Stimulated activated CD4-positive, alpha-beta T cell treated with anti-CD3 and anti-CD28 coated beads, Interleukin-2, amount 100 ng/mL, for 48 hours (primary cell): ENCODE measurements at regions not wholly inside any gene's neighbourhood (a gene's known extent, or its start where the extent isn't known, plus 50 kb on each side); places are given as distances from the start of the nearest gene placed in this dataset.
"Not testable (repeated sequence)": the region's sequence is repeated elsewhere in the genome, so short reads cannot be mapped to it uniquely, and the experiment has no call there.

Experiments used
- DNase-seq, 2 donors: peaks; one replicate each; pipeline ENCODE4 v3.0.0-alpha.2; 2020

GRCh38 chr9:30773427-30773826 is 1611.0 kb upstream of the ACO1 start:
- DNase-seq, result no peak

- DNase-seq, result no peak
Measured at GRCh38 chr9:30774326-30774725, 1610.1 kb upstream of the ACO1 start.

- no peak for DNase-seq
Measured at GRCh38 chr9:30775236-30775635, 1609.2 kb upstream of the ACO1 start.

- no peak for DNase-seq
Measured at GRCh38 chr9:30796764-30797163, 1587.7 kb upstream of the ACO1 start.

- no peak for DNase-seq
Measured at GRCh38 chr9:30799527-30800101, 1584.8 kb upstream of the ACO1 start.

- no peak for DNase-seq
Measured at GRCh38 chr9:30800421-30800820, 1584.0 kb upstream of the ACO1 start.

- no peak for DNase-seq
Measured at GRCh38 chr9:30812821-30813220, 1571.6 kb upstream of the ACO1 start.

- no peak for DNase-seq
Measured at GRCh38 chr9:30815585-30815984, 1568.9 kb upstream of the ACO1 start.

- no peak for DNase-seq
Measured at GRCh38 chr9:30845136-30845535, 1539.3 kb upstream of the ACO1 start.

GRCh38 chr9:30846651-30847050 is 1537.8 kb upstream of the ACO1 start:
- no peak for DNase-seq

- no peak for DNase-seq
Measured at GRCh38 chr9:30851600-30851999, 1532.8 kb upstream of the ACO1 start.

- DNase-seq, result no peak
Measured at GRCh38 chr9:30900706-30901105, 1483.7 kb upstream of the ACO1 start.

- DNase-seq, result no peak
Measured at GRCh38 chr9:30913331-30913730, 1471.1 kb upstream of the ACO1 start.

GRCh38 chr9:30915451-30915850 is 1469.0 kb upstream of the ACO1 start:
- no peak for DNase-seq

- no peak for DNase-seq
Measured at GRCh38 chr9:30925126-30925525, 1459.3 kb upstream of the ACO1 start.

- no peak for DNase-seq
Measured at GRCh38 chr9:30925635-30926034, 1458.8 kb upstream of the ACO1 start.

- DNase-seq, result no peak
Measured at GRCh38 chr9:30928045-30928444, 1456.4 kb upstream of the ACO1 start.

GRCh38 chr9:30932226-30932625 is 1452.2 kb upstream of the ACO1 start:
- no peak for DNase-seq

GRCh38 chr9:30935730-30936129 is 1448.7 kb upstream of the ACO1 start:
- no peak for DNase-seq

GRCh38 chr9:30937106-30937505 is 1447.3 kb upstream of the ACO1 start:
- no peak for DNase-seq

- not testable (repeated sequence) for DNase-seq
Measured at GRCh38 chr9:30942852-30943251, 1441.6 kb upstream of the ACO1 start.

GRCh38 chr9:30943446-30944224 is 1440.8 kb upstream of the ACO1 start:
- no peak for DNase-seq

GRCh38 chr9:30944225-30944569 is 1440.2 kb upstream of the ACO1 start:
- no peak for DNase-seq

GRCh38 chr9:30944741-30945280 is 1439.6 kb upstream of the ACO1 start:
- DNase-seq, result no peak

- DNase-seq, result no peak
Measured at GRCh38 chr9:30964332-30964731, 1420.1 kb upstream of the ACO1 start.
